Colonic mucosa (tissue), 4 donors: ENCODE measurements at regions not wholly inside any gene's neighbourhood (a gene's known extent, or its start where the extent isn't known, plus 50 kb on each side); places are given as distances from the start of the nearest gene placed in this dataset.

Experiments used
- DNase-seq: peaks from one replicate; pipeline ENCODE4 v3.0.0-alpha.2; 2020
- H3K27ac ChIP-seq: fragments of 200-600 bp; one replicate; pipeline ENCODE4 v1.8.0; 2021
- H3K27me3 ChIP-seq: fragments of 200-600 bp; one replicate; pipeline ENCODE4 v1.8.0; 2021
- H3K36me3 ChIP-seq: fragments of 200-600 bp; one replicate; pipeline ENCODE4 v1.8.0; 2021
- H3K4me1 ChIP-seq: fragments of 200-600 bp; one replicate; pipeline ENCODE4 v1.8.0; 2021; ENCODE audit warnings: mild to moderate bottlenecking
- H3K4me3 ChIP-seq: fragments of 200-600 bp; one replicate; pipeline ENCODE4 v1.8.0; 2021
- H3K9ac ChIP-seq, 2 donors: one replicate each; pipeline ENCODE4 v1.7.0; 2013; ENCODE audit warnings: control low read depth in 2 of 2, low read depth in 2 of 2, low read length in 2 of 2
- H3K9me3 ChIP-seq: fragments of 200-600 bp; one replicate; pipeline ENCODE4 v1.8.0; 2021
- CTCF ChIP-seq: fragments of 200-600 bp; IDR thresholded peaks from one replicate; pipeline ENCODE4 v1.8.0; 2022; ENCODE audit warnings: antibody characterized with exemption, mild to moderate bottlenecking
- intact Hi-C: fragments of 100-400 bp; cut with DNase I; formaldehyde crosslinking; loops from one replicate; pipeline ENCODE4 v1.14.1; 2022
- donor health status: healthy.
- donor health status: DM: no; HTN: no; CAD: no.
- donor health status: DM: no; HTN: no; CAD: no.

- Histone ChIP-seq H3K4me3 (no peak overlapping the region), H3K9ac (no peak overlapping the region), H3K27ac (no peak overlapping the region), H3K4me1 (no peaks in the 10 kb centered on the region), H3K36me3 (no peaks in the 10 kb centered on the region), H3K27me3 (no peaks in the 10 kb centered on the region), H3K9me3 (no peaks in the 10 kb centered on the region)
- TF ChIP-seq CTCF = no peak
- DNase-seq = no peak
- intact Hi-C loops = no loop called here
Measured at GRCh38 chr4:162685410-162685809, 481.3 kb downstream of the NAF1 start.

GRCh38 chr4:162684998-162685397 is 481.7 kb downstream of the NAF1 start:
- no peaks in the 10 kb centered on the region for H3K27me3 ChIP-seq
- no peak overlapping the region for H3K4me3 ChIP-seq

GRCh38 chr4:162684371-162684700 is 482.4 kb downstream of the NAF1 start:
- Histone ChIP-seq H3K4me3 (no peak overlapping the region), H3K9ac (no peak overlapping the region), H3K27ac (peak overlapping the region; percentile 61), H3K27me3 (no peaks in the 10 kb centered on the region), H3K4me1 (no peaks in the 10 kb centered on the region), H3K9me3 (no peaks in the 10 kb centered on the region), H3K36me3 (no peaks in the 10 kb centered on the region)
- no peak for TF ChIP-seq CTCF
- intact Hi-C loops = no loop called here
- DNase-seq = no peak

More at GRCh38 chr4:162684998-162685397, 481.7 kb downstream of the NAF1 start:
- peak overlapping the region; percentile 61 for H3K27ac ChIP-seq
- TF ChIP-seq CTCF = no peak
- no peaks in the 10 kb centered on the region for H3K4me1 ChIP-seq
- no peaks in the 10 kb centered on the region for H3K9me3 ChIP-seq
- no peak for DNase-seq
- H3K9ac ChIP-seq = no peak overlapping the region
- no peaks in the 10 kb centered on the region for H3K36me3 ChIP-seq
- intact Hi-C loops = no loop called here

GRCh38 chr4:162683659-162684370 is 482.9 kb downstream of the NAF1 start:
- no peaks in the 10 kb centered on the region for H3K9me3 ChIP-seq
- DNase-seq = no peak
- no peaks in the 10 kb centered on the region for H3K36me3 ChIP-seq
- no peak overlapping the region for H3K4me3 ChIP-seq
- no peaks in the 10 kb centered on the region for H3K27me3 ChIP-seq
- no peak for TF ChIP-seq CTCF
- no peaks in the 10 kb centered on the region for H3K4me1 ChIP-seq
- no peak overlapping the region for H3K9ac ChIP-seq
- H3K27ac ChIP-seq = peak overlapping the region; percentile 61
- intact Hi-C loops = no loop called here

- Histone ChIP-seq H3K9ac (no peak overlapping the region), H3K4me3 (no peak overlapping the region), H3K9me3 (no peaks in the 10 kb centered on the region), H3K36me3 (no peaks in the 10 kb centered on the region), H3K4me1 (no peaks in the 10 kb centered on the region), H3K27ac (no peak overlapping the region), H3K27me3 (no peaks in the 10 kb centered on the region)
- intact Hi-C loops = no loop called here
- no peak for TF ChIP-seq CTCF
- DNase-seq = no peak
Measured at GRCh38 chr4:162682651-162683050, 484.0 kb downstream of the NAF1 start.
